SK-MEL-5 (cell line): ENCODE measurements at regions not wholly inside any gene's neighbourhood (a gene's known extent, or its start where the extent isn't known, plus 50 kb on each side); places are given as distances from the start of the nearest gene placed in this dataset.
"Not testable (repeated sequence)": the region's sequence is repeated elsewhere in the genome, so short reads cannot be mapped to it uniquely, and the experiment has no call there.

Experiments used
- DNase-seq: peaks from one replicate; pipeline ENCODE4 v3.0.0-alpha.2; 2016; ENCODE audit warnings: low read depth, low spot score
- in situ Hi-C: cut with HindIII; loops from 2 replicates; pipeline ENCODE4 v1.10.0; 2016; ENCODE audit warnings: low sequenced_read_pairs, high pct_unique_total_duplicates, low pct_unique_long_range_greater_than_20kb

GRCh38 chr1:116185161-116185701, 74.0 kb downstream of the MAB21L3 start:
- no peak for DNase-seq
- in situ Hi-C loops = no loop called here

DNA sequence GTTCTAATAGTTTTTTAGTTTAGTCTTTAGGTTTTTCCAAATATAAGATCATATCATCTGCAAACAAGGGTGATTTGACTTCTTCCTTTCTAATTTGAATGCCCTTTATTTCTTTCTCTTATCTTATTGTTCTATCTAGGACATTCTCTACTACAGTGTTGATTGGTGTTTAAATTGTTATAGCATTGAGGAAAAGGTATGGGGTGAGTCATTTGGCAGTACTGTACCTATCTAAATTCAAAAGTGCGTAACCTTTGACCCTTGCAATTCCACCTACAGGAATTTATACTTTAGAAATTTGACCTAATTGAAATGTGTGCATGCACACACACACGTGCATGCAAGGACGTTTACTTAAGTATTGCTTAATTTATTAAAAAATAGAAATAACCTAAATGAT, 78.3 kb downstream of the MAB21L3 start:
- no peak for DNase-seq
- in situ Hi-C loops = no loop called here

DNA sequence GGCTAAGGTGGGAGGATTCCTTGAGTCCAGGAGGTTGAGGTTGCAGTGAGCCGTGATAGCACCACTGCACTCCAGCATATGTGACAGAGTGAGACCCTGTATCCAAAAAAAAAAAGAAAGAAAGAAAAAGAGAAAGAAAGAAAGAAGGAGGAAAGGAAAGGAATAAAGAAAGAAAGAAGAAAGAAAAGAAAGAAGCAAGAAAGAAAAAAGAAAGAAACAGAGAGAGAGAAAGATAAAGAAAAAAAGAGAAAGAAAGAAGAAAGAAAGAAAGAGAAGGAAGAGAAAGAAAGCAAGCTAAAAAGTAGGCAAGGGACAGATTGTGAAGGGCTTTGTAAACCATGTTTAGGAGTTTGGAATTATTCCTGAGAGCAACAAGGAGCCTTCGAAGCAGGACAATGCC, 80.1 kb downstream of the MAB21L3 start:
- DNase-seq = no peak
- in situ Hi-C loops = no loop called here

DNA sequence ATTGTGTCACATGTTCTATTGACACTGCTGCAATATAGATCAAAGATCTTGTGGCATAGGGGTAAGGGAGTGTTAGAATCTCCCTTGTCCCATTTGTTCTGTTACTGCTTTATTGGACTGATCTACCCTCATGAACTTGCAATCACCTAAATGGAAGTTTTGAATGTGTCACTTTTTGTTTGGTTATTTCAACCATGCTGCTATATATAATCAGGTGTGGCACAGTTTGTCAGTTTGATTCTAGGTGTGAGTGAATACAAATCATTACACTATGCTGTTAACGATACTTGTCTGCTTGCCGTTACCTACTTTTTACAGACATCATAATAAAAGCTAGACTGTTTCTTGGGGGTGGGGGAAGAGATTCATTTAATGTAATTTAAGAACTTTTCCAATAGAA, 82.6 kb downstream of the MAB21L3 start:
- DNase-seq = no peak
- in situ Hi-C loops = no loop called here

- in situ Hi-C loops = no loop called here
- no peak for DNase-seq
Observed at GRCh38 chr1:116194568-116194967, 83.4 kb downstream of the MAB21L3 start.

DNA sequence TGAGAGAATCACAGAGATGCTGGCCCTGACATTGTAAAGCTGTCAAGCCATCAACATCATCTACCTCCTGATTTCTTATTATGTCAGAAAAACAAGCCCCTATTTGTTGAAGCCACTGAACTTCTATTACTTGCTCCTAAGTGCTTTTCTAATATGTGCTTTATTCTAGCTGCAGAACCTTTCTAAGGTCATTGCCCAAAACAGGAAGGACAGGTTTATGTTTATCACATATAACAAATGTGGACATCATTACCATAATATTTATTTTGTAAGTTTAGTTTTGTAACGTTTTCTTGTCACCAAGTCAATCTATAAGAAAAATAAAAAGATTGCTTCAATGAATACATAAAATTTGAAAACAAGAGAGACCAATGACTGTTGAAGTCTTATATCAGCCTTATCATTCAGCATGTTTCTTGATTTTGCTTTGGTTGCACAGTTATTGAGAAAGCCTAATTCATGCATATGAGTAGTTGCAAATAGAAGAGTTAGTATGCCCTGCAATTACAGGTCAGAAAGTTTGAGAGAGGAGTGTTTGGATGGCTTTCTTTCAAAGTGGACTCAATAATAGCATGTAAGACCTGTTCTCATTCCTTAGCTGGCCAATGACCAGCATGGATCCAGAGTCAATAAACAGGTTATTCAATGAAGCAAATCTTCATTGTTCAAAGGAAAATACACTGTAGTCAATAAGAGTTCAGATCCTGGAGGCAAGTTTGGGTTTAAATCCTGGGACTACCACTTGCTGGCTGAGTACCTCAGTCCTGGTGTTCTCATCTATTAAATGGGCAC, 84.1 kb downstream of the MAB21L3 start:
- in situ Hi-C loops = no loop called here
- no peak for DNase-seq

GRCh38 chr1:116200343-116200742, 89.1 kb downstream of the MAB21L3 start:
- in situ Hi-C loops, DNase-seq: not testable (repeated sequence)

GRCh38 chr1:116201911-116202310, 90.7 kb downstream of the MAB21L3 start:
- in situ Hi-C loops = no loop called here
- DNase-seq = peak; percentile 16

- peak; percentile 20 for DNase-seq
- in situ Hi-C loops = no loop called here
Observed at GRCh38 chr1:116203181-116203723, 92.1 kb downstream of the MAB21L3 start.

- DNase-seq = no peak
- in situ Hi-C loops = no loop called here
Observed at GRCh38 chr1:116203920-116204319, 92.7 kb downstream of the MAB21L3 start.

DNA sequence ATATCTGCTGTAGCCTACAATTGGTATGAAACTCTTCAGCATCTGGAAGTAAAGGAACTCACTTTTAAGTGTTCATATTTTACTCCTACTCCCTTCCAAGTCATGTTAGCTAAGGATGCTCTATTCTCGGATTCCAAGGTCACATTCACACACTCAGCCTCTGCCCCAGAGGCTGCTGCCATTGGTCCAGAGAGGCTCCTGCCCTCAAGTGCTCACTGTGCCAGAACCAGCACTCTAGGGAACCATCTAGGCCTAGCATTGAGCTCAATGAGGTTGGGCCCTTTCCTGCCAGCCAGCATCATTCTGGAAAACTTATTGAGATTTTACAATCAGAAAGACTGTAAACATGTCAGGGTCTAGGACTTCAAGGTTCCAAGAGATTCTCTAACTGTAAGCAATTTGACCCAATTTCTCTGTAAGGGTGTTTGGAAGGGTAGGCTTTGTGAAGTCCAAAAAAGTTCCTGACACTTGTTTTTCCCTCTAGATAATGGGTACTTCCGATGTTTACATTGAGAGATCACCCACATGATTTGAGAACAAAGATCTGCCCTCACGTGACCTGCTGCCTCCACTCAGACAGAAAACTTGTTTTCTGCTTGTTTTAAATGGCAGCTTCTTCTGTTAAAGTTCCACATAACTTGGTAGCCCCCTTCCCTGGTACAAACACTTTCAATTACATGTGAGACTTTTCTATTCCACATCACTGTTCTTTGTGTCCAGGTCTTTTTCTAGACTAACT, 94.9 kb downstream of the MAB21L3 start:
- DNase-seq = no peak
- in situ Hi-C loops = no loop called here

- peak; percentile 46 for DNase-seq
- in situ Hi-C loops = no loop called here
Observed at GRCh38 chr1:116207126-116207735, 96.0 kb downstream of the MAB21L3 start.

- in situ Hi-C loops = no loop called here
- DNase-seq = no peak
Observed at GRCh38 chr1:116208136-116208535, 96.9 kb downstream of the MAB21L3 start.

DNA sequence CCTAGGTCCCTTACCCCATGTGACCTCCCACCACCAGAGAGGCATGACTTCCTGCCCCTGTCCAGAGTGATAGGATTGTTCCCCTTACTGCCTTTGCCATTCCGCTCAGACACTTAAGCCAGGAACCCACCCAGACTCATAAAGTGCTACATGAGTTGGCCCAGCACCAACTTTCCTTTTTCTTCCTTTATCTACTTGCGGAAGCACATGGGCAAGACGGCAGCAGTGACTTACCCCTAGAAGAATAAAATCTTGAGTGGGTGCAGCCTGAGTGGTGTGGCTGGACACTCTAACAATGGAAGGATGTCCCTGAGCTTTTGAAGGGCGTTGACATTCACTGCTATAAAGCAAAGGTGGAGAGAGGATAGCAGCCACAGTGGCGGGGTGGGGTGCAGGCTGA, 100.1 kb downstream of the MAB21L3 start:
- no peak for DNase-seq
- in situ Hi-C loops = no loop called here

- peak; percentile 37 for DNase-seq
- in situ Hi-C loops = no loop called here
Observed at GRCh38 chr1:116218922-116219321, 107.7 kb downstream of the MAB21L3 start.

- in situ Hi-C loops = no loop called here
Observed at GRCh38 chr1:116219651-116220434, 108.6 kb downstream of the MAB21L3 start.

DNA sequence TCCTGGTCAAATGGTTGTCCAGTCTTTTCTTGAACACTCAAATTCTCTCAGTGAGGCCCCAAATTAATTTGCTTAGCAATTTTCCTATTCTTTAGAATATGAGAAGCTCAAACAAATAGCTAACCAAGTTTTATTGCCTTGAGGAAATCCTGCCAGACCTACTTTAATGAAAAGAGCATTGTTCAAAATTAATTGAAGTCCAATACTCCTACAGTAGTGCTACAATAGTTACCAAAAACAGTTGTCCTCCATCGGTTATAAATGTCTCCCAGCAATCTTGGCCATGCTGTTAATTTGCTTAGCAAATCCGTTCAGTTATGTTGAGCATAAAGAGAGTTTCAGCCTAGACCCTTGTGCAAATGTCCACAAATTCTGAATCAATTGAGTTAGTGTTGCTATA, 112.9 kb downstream of the MAB21L3 start:
- in situ Hi-C loops = no loop called here

More at GRCh38 chr1:116219651-116220434, 108.6 kb downstream of the MAB21L3 start:
- no peak for DNase-seq

More for the DNA sequence above, 112.9 kb downstream of the MAB21L3 start:
- peak; percentile 16 for DNase-seq
